Neural progenitor cell (in vitro differentiated cells): ENCODE measurements at regions not wholly inside any gene's neighbourhood (a gene's known extent, or its start where the extent isn't known, plus 50 kb on each side); places are given as distances from the start of the nearest gene placed in this dataset.
"Not testable (repeated sequence)": the region's sequence is repeated elsewhere in the genome, so short reads cannot be mapped to it uniquely, and the experiment has no call there.

ENCODE experiments used
- CTCF ChIP-seq: fragments of 200-600 bp; sonication (generic); IDR thresholded peaks from 2 replicates; pipeline ENCODE4 v1.5.1; 2017; ENCODE audit warnings: antibody characterized with exemption, mild to moderate bottlenecking
- EZH2 ChIP-seq: fragments of 200-600 bp; sonication (generic); IDR thresholded peaks from 2 replicates; pipeline ENCODE4 v1.6.1; 2017; ENCODE audit warnings: antibody characterized with exemption, mild to moderate bottlenecking, moderate library complexity
- EZH2phosphoT487 ChIP-seq: fragments of 200-600 bp; sonication (generic); IDR thresholded peaks from 2 replicates; pipeline ENCODE4 v1.6.1; 2017; ENCODE audit warnings: antibody characterized with exemption

- not testable (repeated sequence) for TF ChIP-seq EZH2, CTCF, EZH2phosphoT487
Observed at GRCh38 chr15:19965574-19965973, 576.0 kb downstream of the GOLGA6L6 start.
